CD4-positive, alpha-beta T cell treated with Interleukin-12 subunit alpha and Interleukin-12 subunit beta, for 1 hour (primary cell): ENCODE measurements at regions not wholly inside any gene's neighbourhood (a gene's known extent, or its start where the extent isn't known, plus 50 kb on each side); places are given as distances from the start of the nearest gene placed in this dataset.
"Not testable (repeated sequence)": the region's sequence is repeated elsewhere in the genome, so short reads cannot be mapped to it uniquely, and the experiment has no call there.

Source experiments
- DNase-seq: peaks from one replicate; pipeline ENCODE4 v3.0.0-alpha.2; 2020

DNA sequence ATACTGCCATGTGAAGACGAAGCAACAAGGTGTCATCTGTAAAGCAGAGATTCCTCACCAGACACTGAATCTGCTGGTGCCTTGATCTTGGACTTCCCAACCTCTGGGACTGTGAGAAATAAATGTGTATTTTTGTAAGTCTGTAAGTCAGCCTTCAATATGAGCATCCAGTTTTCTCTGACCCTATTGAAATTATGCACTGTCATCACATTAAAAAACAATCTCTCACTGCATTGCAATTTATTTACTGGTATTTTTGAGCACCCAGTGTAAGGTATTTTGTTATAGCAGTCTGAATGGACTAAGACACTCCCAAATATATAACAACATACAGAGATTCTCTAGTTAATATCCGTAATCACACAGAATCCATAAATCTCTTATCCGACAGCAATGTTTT, 77.5 kb upstream of the CDK6 start:
- no peak for DNase-seq

- DNase-seq: no peak
Measured at GRCh38 chr7:92910976-92911375, 74.6 kb upstream of the CDK6 start.

DNA sequence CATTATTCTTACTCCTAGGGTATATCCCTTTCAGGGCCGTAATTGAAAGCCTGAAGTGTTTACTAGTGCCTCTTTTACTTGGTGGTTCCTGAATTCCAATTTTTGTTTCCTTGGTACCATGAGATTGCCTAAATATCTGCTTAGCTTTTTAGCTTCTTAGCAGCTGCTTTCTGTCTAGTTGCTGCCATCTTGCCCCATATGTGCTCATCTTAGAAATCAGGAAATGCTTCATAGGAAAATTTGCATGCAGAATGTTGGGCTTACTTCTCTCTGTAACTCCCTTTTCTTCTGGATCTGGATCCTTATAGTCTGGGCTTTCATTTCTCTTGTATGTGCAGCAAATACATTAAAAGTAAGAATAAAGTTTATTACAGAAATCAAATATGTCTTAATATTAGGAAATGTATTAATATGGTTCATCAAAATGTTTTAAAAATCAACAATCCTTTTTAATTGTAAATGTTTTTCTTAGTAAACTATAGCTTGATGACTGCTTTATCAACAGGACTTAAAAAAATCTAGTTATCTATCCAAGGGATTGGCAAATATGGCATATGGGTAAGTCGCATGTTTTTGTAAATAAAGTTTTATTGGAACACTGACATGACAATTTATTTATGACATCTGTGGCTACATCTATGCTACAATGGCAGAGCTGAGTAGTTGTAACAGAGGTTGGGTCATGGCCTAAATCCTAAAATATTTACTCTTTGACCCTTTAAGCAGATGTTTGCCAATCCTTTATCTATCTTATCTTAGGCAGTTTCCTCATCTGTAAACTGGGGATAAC, 73.5 kb upstream of the CDK6 start:
- no peak for DNase-seq

GRCh38 chr7:92904244-92905131, 68.1 kb upstream of the CDK6 start:
- peak; percentile 74 for DNase-seq

- no peak for DNase-seq
Measured at GRCh38 chr7:92898798-92899197, 62.4 kb upstream of the CDK6 start.

DNA sequence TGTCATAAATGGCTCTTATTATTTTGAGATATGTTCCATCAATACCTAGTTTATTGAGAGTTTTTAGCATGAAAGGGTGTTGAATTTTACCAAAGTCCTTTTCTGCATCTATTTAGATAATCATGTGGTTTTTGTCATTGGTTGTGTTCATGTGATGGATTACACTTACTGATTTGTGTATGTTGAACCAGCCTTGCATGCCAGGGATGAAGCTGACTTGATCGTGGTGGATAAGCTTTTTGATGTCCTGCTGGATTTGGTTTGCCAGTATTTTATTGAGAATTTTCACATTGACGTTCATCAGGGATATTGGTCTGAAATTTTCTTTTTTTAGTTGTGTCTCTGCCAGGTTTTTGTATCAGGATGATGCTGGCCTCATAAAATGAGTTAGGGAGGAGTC, 58.5 kb upstream of the CDK6 start:
- not testable (repeated sequence) for DNase-seq

GRCh38 chr7:92889081-92889480, 52.7 kb upstream of the CDK6 start:
- no peak for DNase-seq
